Inferior parietal cortex (tissue), 1 donor: ENCODE measurements at regions not wholly inside any gene's neighbourhood (a gene's known extent, or its start where the extent isn't known, plus 50 kb on each side); places are given as distances from the start of the nearest gene placed in this dataset.

Source experiments
- DNase-seq: peaks from one replicate; pipeline ENCODE4 v3.0.0-alpha.2; 2016; ENCODE audit errors: extremely low spot score

DNA sequence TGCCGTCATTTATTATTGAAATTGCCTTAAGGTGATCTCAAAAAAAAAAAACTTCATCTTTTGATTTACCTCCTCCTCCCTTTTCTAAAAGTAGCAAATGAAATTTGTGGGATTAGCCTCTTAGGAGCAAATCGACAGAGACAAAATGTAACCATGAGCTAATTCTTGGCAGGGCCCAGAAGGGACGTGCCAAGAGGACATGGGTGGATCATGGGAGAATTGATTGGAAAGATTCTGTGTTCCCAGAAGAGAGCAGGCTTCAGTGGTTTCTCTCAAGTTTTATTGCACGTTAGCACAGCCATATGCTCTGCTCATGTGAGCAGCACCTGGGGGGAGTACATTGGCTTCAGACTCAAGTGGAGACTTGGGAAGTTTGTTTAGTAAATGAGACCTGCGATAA lies 394.6 kb downstream of the ELAVL2 start:
- DNase-seq, result no peak

- DNase-seq, result no peak
Observed at GRCh38 chr9:23434654-23435053, 391.4 kb downstream of the ELAVL2 start.

GRCh38 chr9:23438299-23438907 lies 387.6 kb downstream of the ELAVL2 start:
- DNase-seq, result no peak

DNA sequence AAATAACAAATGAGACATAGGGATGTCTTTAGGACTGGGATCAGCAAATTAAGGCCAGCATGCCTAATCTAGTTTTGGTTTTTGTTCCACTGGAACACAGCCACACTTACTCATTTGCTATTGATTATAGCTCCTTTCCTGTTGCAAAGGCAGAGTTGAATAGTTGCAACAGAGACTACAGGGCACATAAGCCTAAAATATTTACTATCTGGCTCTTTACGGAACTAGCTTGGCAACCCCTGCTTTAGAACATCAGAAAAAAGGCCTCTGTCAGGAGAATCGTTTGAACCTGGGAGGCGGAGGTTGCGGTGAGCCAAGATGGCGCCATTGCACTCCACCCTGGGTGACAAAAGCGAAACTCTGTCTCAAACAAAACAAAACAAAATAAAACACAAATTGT lies 384.8 kb downstream of the ELAVL2 start:
- no peak for DNase-seq

DNA sequence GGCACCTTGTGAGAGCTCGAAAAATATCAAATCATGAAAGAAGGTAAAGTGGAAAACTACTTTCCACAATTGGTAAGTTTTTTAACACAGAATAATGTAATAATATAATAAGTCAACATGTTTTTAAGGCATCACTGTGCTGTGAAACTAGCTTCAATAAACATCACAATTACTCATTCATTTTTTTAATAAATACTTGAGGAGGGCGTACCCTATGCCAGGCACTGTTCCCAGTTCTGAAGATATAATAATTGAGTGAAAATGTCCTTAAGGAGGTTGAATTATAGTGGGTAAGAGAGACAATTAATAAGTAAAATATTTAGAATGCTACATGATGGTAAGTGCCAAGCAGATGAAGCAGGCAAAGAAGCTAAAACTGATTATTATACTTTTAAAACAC lies 381.4 kb downstream of the ELAVL2 start:
- DNase-seq, result no peak

- DNase-seq, result peak; percentile 35
Observed at GRCh38 chr9:23447166-23447565, 378.9 kb downstream of the ELAVL2 start.

DNA sequence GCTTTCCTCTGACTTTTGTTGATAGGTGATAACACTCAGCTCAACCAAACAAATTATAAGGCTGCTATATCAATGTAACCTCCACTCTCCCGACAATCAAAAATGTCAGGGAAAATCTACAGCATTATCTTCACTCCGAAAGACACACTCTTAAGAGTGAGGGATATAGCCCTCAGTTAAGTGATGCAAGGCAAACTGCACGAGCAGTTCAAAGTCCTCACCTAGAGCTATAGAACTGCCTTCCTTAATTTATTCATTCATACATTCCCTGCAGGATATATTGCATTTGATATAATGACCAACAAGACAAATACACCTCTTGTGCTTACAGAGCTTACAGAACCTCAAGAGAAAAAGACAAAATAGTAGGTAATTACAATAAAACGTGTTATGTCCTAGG lies 378.1 kb downstream of the ELAVL2 start:
- no peak for DNase-seq

- no peak for DNase-seq
Observed at GRCh38 chr9:23451802-23452418, 374.1 kb downstream of the ELAVL2 start.

GRCh38 chr9:23464275-23464674 lies 361.8 kb downstream of the ELAVL2 start:
- no peak for DNase-seq

DNA sequence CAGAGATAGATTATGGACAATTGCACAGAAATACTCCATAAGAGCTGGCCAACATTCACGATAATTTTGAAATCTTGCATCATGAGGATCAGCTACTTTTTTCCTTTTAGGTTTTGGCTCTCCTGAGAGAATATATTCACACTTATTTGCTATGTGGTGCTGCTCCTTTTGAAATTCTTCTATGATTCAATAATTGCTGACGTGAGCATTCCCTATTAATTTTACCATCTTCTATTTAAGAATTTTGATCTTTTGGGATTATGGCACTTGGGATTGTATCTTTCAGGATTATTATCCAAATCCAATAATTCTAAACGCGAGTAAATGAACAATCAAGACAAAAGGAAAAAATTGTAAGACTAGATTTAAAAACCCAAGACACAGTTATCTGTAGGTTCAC lies 358.8 kb downstream of the ELAVL2 start:
- no peak for DNase-seq

DNA sequence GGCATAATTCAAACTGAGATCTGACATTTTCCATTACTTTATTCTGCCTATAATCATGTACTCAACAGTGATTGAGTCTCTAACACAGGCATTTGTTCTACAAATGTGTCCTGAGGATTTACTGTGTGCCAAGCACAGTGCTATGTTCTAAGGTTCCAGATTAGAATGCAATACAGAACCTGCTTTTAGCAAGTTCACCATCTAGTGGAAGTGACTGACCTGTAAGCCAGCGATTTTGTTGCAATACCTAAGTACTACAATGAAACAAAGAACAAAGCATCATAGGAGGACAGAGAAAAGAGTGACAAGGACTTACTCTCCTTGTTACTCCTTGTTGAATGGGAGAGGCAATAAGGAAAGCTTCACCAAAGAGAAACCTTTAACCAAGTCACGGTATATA lies 348.1 kb downstream of the ELAVL2 start:
- DNase-seq, result no peak

DNA sequence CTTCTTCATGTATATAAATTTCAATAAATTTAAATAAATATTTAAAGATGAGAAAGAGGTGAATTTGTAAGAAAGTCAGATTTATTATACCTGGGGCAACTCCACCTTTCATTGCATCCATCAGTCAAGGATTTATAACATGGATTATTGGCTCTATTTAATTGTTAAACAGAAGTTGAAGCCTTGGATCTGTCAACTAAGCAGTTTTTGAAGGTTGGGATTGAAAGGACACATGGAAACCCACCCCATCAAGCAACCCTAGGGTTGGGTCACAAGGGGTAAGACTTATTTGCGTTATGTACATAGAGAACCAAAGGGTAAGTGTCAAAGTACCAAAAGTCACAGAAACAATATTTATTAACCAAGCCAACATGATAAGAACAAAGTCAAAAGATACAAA lies 342.5 kb downstream of the ELAVL2 start:
- no peak for DNase-seq

GRCh38 chr9:23492126-23493002 lies 333.7 kb downstream of the ELAVL2 start:
- DNase-seq, result peak; percentile 81

DNA sequence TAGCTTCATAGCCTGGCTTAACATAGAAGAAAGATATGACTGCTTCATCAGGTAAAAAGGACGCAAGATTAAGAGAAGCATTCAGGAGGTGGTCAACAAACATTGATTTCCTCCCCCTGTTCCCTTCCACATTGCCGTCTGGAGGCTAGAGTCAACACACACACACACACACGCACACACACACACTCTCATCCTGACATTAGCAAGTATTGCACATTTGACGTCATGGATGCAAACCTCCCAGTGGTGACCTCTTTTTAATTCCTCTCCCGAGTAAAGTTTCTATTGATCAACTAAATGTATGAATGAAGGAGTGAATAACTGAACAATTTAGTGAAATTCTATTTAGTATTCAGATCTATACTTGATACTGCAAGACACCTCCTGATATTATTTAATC lies 332.8 kb downstream of the ELAVL2 start:
- DNase-seq, result no peak

DNA sequence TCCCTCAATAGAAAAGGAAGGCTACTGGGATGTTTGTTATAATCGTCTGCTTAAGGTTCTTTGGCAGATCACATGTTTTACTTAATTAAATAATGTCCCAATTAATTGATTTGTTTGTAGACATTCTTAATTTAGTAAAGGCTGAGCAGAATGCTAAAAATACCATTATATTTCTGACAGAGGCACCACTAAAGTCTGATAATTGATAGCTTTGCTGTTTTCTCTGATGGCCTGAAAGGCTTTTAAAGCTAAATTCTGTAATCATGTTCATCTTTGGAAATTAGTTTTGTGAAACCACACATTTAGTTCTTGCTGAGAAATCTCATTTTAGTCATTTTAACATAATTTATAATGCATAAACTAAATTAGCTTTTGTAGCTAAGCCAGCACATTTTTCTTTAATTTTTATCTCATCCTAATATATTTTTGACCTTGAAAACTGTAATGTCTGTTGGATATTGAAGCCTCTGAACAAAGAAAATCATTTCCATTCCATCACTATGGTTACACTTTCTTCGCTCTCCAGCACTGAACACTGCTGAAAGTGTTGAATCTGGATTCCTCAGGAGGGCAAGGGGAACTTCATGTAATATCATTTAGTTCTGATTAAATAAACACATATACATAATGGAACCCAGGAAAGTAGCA lies 329.4 kb downstream of the ELAVL2 start:
- DNase-seq, result no peak

DNA sequence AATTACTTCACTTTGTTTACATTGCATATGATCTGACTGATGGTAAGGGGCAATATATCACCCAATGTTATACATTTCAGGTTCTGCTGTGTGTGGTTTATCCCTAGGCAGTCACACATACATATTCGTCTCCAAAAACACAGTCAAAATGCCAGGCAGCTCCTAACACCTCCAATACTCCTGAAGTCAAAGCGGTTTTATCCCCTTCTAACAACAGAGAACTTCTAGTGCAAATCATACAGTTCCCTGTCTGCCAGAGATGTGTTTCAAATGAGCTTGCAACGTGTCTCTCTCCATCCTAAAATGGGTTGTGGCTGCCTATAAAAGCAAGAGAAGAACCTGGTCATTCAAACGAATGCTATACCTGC lies 328.9 kb downstream of the ELAVL2 start:
- DNase-seq, result no peak

- DNase-seq, result no peak
Observed at GRCh38 chr9:23502004-23502403, 324.0 kb downstream of the ELAVL2 start.

DNA sequence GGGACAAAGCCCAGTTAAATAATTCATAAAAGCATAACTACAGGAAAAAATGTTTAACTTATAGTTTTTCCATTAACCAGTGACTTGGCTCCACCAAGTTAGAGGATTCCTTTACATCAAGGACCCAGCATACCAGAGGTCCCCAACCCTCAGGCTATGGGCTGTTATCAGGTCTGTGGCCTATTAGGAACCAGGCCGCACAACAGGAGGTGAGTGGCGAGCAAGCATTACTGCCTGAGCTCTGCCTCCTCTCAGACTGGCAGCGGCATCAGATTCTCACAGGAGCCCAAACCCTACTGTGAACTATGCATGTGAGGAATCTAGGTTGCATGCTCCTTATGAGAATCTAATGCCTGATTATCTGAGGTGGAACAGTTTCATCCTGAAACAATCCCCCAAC lies 303.1 kb downstream of the ELAVL2 start:
- no peak for DNase-seq

- DNase-seq, result no peak
Observed at GRCh38 chr9:23524607-23525155, 301.4 kb downstream of the ELAVL2 start.

GRCh38 chr9:23526806-23527205 lies 299.2 kb downstream of the ELAVL2 start:
- DNase-seq, result no peak

- no peak for DNase-seq
Observed at GRCh38 chr9:23532282-23532681, 293.8 kb downstream of the ELAVL2 start.
